K562 (cell line): ENCODE measurements at regions not wholly inside any gene's neighbourhood (a gene's known extent, or its start where the extent isn't known, plus 50 kb on each side); places are given as distances from the start of the nearest gene placed in this dataset.

ENCODE experiments used
- ATAC-seq: fragments of 200-7000 bp; cut with Tn5 transposase; 3 replicates; pipeline ENCODE4 v1.9.1; 2020; ENCODE audit warnings: moderate library complexity
- BruUV-seq: library from RNA; stranded (reverse); fragments of 400-500 nt; replicated peaks from 2 replicates; lab custom pipeline; 2021; lab: Mats Ljungman, UMichigan
- CTCF ChIA-PET: fragments of 300-600 bp; formaldehyde crosslinking; extraction: SDS; loops from one replicate; lab custom pipeline; 2021; ENCODE audit warnings: low intra/inter-chr PET ratio; lab: Yijun Ruan, JAX
- POLR2A ChIA-PET: fragments of 300-600, 350-650 bp; sonication (Branson Sonifier 250); formaldehyde crosslinking; extraction: SDS; loops from one replicate; lab custom pipeline; 2021; ENCODE audit warnings: antibody characterized with exemption, inconsistent platforms; lab: Yijun Ruan, JAX
- DNase-seq, 4 experiments: peaks; one replicate each; pipeline versions ENCODE4 v3.0.0 to v3.0.0-alpha.2; 2011 to 2018; ENCODE audit warnings: low spot score in 3 of 4, mixed read lengths in 3 of 4; ENCODE audit errors: extremely low read depth in 1 of 4
- FAIRE-seq: peaks from 2 replicates; lab custom pipeline; 2011; peaks lifted over from hg19 to GRCh38; lab: Jason Lieb, UNC
- H2AFZ ChIP-seq: 2 replicates; pipeline ENCODE4 v1.6.0; 2011; ENCODE audit warnings: low read depth, low read length, control low read depth, inconsistent platforms
- H3K27ac ChIP-seq: fragments of 200-600 bp; 3 replicates; pipeline ENCODE4 v1.8.0; 2011; ENCODE audit warnings: low read depth, mild to moderate bottlenecking, control low read depth, inconsistent platforms, low read length, moderate library complexity, mixed read lengths; ENCODE audit errors: extremely low read depth
- H3K27me3 ChIP-seq, 2 experiments: fragments of 300-600 bp in 1 of 2; 2 replicates in 1 of 2; 3 replicates in 1 of 2; pipeline versions ENCODE4 v1.6.0 to v1.8.0; 2011; ENCODE audit warnings: inconsistent platforms in 2 of 2, low read length in 2 of 2, mild to moderate bottlenecking in 1 of 2, mixed read lengths in 1 of 2, moderate library complexity in 1 of 2; ENCODE audit not compliant: control insufficient read depth in 2 of 2, insufficient read depth in 2 of 2
- H3K36me3 ChIP-seq: fragments of 300-600 bp; 3 replicates; pipeline ENCODE4 v1.8.0; 2011; ENCODE audit warnings: mild to moderate bottlenecking, low read length, inconsistent platforms; ENCODE audit not compliant: control insufficient read depth, insufficient read depth
- H3K4me1 ChIP-seq, 2 experiments: fragments of 200-600 bp in 1 of 2; replicated peaks in 1 of 2; 2 replicates in 1 of 2; 3 replicates in 1 of 2; pipeline versions ENCODE4 v1.5.1 to v1.8.0; 2011; ENCODE audit warnings: inconsistent platforms in 2 of 2, low read length in 2 of 2, mild to moderate bottlenecking in 1 of 2, mixed read lengths in 1 of 2, moderate library complexity in 1 of 2; ENCODE audit not compliant: control insufficient read depth in 2 of 2, insufficient read depth in 2 of 2
- H3K4me2 ChIP-seq: 2 replicates; pipeline ENCODE4 v1.6.1; 2011; ENCODE audit warnings: low read length, control low read depth, inconsistent platforms, mixed read lengths; ENCODE audit not compliant: insufficient read depth
- H3K4me3 ChIP-seq: fragments of 200-600 bp; sonication (generic), shearing (Covaris generic); 2 replicates; pipeline ENCODE4 v1.5.1; 2016; ENCODE audit warnings: control low read depth, inconsistent platforms
- H3K79me2 ChIP-seq: fragments of 200-600 bp; 3 replicates; pipeline ENCODE4 v1.8.0; 2011; ENCODE audit warnings: low read length, inconsistent platforms; ENCODE audit not compliant: control insufficient read depth, insufficient read depth
- H3K9ac ChIP-seq, 2 experiments: 2 replicates each; pipeline versions ENCODE4 v1.6.0 to v1.6.1; 2011; ENCODE audit warnings: low read depth in 2 of 2, low read length in 2 of 2, control low read depth in 1 of 2, inconsistent platforms in 1 of 2, mild to moderate bottlenecking in 1 of 2, mixed read lengths in 1 of 2; ENCODE audit not compliant: insufficient read depth in 1 of 2
- H3K9me1 ChIP-seq: one replicate; pipeline ENCODE4 v1.6.0; 2011; ENCODE audit warnings: inconsistent platforms, mild to moderate bottlenecking, low read length, moderate library complexity; ENCODE audit not compliant: control insufficient read depth, insufficient read depth
- H3K9me3 ChIP-seq: replicated peaks from 2 replicates; pipeline ENCODE4 v1.5.1; 2011; ENCODE audit warnings: low read depth, low read length, inconsistent platforms; ENCODE audit not compliant: control insufficient read depth, insufficient read depth
- H4K20me1 ChIP-seq: replicated peaks from 2 replicates; pipeline ENCODE4 v1.6.1; 2011; ENCODE audit warnings: low read length, inconsistent platforms, mixed read lengths; ENCODE audit not compliant: control insufficient read depth, insufficient read depth
- COPS2 ChIP-seq: fragments of 450-650 bp; conservative IDR thresholded peaks from 2 replicates; pipeline ENCODE4 v1.6.1; 2016; ENCODE audit warnings: mild to moderate bottlenecking, moderate library complexity
- NCOR1 ChIP-seq: fragments of 450-650 bp; IDR thresholded peaks from 2 replicates; pipeline ENCODE4 v1.6.1; 2016; ENCODE audit warnings: mild to moderate bottlenecking, moderate library complexity
- PHB2 ChIP-seq: fragments of 450-650 bp; IDR thresholded peaks from 2 replicates; pipeline ENCODE4 v1.6.1; 2017; ENCODE audit warnings: low read depth
- SETDB1 ChIP-seq: IDR thresholded peaks from one replicate; pipeline ENCODE4 v1.6.1; 2012; ENCODE audit warnings: low read length, control low read depth, inconsistent platforms
- SIX5 ChIP-seq, 2 experiments: IDR thresholded peaks; 2 replicates each; pipeline ENCODE4 v1.6.1; 2011; ENCODE audit warnings: low read length in 2 of 2, borderline replicate concordance in 1 of 2, low read depth in 1 of 2, mild to moderate bottlenecking in 1 of 2, moderate library complexity in 1 of 2; ENCODE audit not compliant: insufficient read depth in 1 of 2
- SPI1 ChIP-seq: IDR thresholded peaks from 2 replicates; pipeline ENCODE4 v1.6.1; 2011; ENCODE audit warnings: low read depth, low read length, control low read depth, borderline replicate concordance
- STAG1 ChIP-seq: sonication (generic); formaldehyde crosslinking; IDR thresholded peaks from 2 replicates; pipeline ENCODE4 v1.5.0; 2020; ENCODE audit warnings: missing genetic modification reagents, borderline replicate concordance
- ZFPM2 ChIP-seq: fragments of 250-450 bp; sonication (Bioruptor Pico); IDR thresholded peaks from 2 replicates; pipeline ENCODE4 v1.5.1; 2022; ENCODE audit warnings: mild to moderate bottlenecking
- ZNF41 ChIP-seq: fragments of 250-450 bp; sonication (Bioruptor Pico); conservative IDR thresholded peaks from 2 replicates; pipeline ENCODE4 v1.4.0; 2020; ENCODE audit warnings: mild to moderate bottlenecking
- whole genome bisulfite sequencing: fragments of 100-300 bp; shearing (Covaris generic); methylation state at CpG from one replicate; pipeline ENCODE4 v1.1.6; 2016; ENCODE audit warnings: low coverage, mixed read lengths; ENCODE audit not compliant: insufficient coverage; ENCODE audit errors: missing lambda C conversion rate; 5-methylcytosine and 5-hydroxymethylcytosine counted together
- in situ Hi-C: fragments of 300-500 bp; cut with MboI; formaldehyde crosslinking; loops from 4 replicates; pipeline ENCODE4 v1.15.0; 2018; ENCODE audit warnings: inconsistent platforms, mixed read lengths
- intact Hi-C: fragments of 100-400 bp; cut with micrococcal nuclease; formaldehyde crosslinking; loops from 2 replicates; pipeline ENCODE4 v1.14.2; 2022
- TF ChIP-seq, protein P1 (sequence below): fragments of 450-650 bp; conservative IDR thresholded peaks from 2 replicates; pipeline ENCODE4 v1.6.1; 2016; ENCODE audit warnings: missing genetic modification characterization, low read depth, mild to moderate bottlenecking, missing compliant biosample characterization, moderate library complexity

GRCh38 chr16:64469906-64470702, 651.8 kb downstream of the CDH11 start:
- POLR2A ChIA-PET: no interaction called here

More at GRCh38 chr16:64469906-64470702, 651.8 kb downstream of the CDH11 start:
- ATAC-seq (no peak), DNase-seq (no peak), FAIRE-seq (no peak)
- no peak overlapping the region for H3K27ac ChIP-seq
- H3K4me3 ChIP-seq: no peak overlapping the region
- no peaks in the 10 kb centered on the region for H3K9me1 ChIP-seq
- no TSS peak for BruUV-seq
- CTCF ChIA-PET: no interaction called here
- in situ Hi-C loops: no loop called here
- no peaks in the 10 kb centered on the region for H3K27me3 ChIP-seq
- intact Hi-C loops: no loop called here
- TF ChIP-seq PHB2: no peak
- TF ChIP-seq, protein P1, sequence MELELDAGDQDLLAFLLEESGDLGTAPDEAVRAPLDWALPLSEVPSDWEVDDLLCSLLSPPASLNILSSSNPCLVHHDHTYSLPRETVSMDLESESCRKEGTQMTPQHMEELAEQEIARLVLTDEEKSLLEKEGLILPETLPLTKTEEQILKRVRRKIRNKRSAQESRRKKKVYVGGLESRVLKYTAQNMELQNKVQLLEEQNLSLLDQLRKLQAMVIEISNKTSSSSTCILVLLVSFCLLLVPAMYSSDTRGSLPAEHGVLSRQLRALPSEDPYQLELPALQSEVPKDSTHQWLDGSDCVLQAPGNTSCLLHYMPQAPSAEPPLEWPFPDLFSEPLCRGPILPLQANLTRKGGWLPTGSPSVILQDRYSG (tag): no peak
- TF ChIP-seq SIX5 (IDR thresholded peaks at IDR 0.05; ENCODE audit: borderline replicate concordance in 1 of 2, insufficient read depth in 1 of 2, low read depth in 1 of 2, low read length in 2 of 2): no peak
- no peak for TF ChIP-seq STAG1
- TF ChIP-seq NCOR1: no peak
- TF ChIP-seq SETDB1: no peak
- no peak for TF ChIP-seq COPS2
- no peak for TF ChIP-seq ZNF41 (CRISPR knock-in tag)
- no peak for TF ChIP-seq ZFPM2 (CRISPR knock-in tag)
- TF ChIP-seq SPI1: no peak
- no peak overlapping the region for H2AFZ ChIP-seq
- 0% methylated on average over 2 of the region's 2 CpGs for WGBS
- no peak overlapping the region for H3K4me2 ChIP-seq
- no peaks in the 10 kb centered on the region for H4K20me1 ChIP-seq
- no peaks in the 10 kb centered on the region for H3K9me3 ChIP-seq
- H3K4me1 ChIP-seq: no peaks in the 10 kb centered on the region
- H3K36me3 ChIP-seq: no peaks in the 10 kb centered on the region
- no peak overlapping the region for H3K9ac ChIP-seq
- no peaks in the 10 kb centered on the region for H3K79me2 ChIP-seq
